GOT3 (cell line): ENCODE measurements at regions not wholly inside any gene's neighbourhood (a gene's known extent, or its start where the extent isn't known, plus 50 kb on each side); places are given as distances from the start of the nearest gene placed in this dataset.

Experiments
- DNase-seq: peaks from one replicate; lab custom pipeline; 2025; ENCODE audit warnings: mixed read lengths; lab: John Stamatoyannopoulos, UW

- no peak for DNase-seq
These were observed 170.9 kb downstream of the PALM2AKAP2 start for GRCh38 chr9:109950710-109951443.

DNA sequence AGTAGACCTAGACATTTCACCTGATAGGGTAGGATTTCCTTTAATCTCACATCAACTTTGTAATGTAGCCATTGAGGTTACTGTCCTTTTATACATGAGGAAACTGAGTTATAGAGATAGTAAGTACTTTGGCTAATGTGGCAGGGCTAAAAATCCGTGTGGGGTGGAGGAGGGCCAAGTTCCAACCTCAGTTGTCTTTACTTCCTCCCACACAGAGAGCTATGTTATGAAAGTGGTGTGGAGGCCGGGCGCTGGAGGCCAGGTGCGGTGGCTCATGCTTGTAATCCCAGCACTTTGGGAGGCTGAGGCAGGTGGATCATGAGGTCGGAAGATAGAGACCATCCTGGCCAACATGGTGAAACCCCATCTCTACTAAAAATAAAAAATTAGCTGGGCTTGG lies 173.3 kb downstream of the PALM2AKAP2 start:
- DNase-seq = no peak

DNA sequence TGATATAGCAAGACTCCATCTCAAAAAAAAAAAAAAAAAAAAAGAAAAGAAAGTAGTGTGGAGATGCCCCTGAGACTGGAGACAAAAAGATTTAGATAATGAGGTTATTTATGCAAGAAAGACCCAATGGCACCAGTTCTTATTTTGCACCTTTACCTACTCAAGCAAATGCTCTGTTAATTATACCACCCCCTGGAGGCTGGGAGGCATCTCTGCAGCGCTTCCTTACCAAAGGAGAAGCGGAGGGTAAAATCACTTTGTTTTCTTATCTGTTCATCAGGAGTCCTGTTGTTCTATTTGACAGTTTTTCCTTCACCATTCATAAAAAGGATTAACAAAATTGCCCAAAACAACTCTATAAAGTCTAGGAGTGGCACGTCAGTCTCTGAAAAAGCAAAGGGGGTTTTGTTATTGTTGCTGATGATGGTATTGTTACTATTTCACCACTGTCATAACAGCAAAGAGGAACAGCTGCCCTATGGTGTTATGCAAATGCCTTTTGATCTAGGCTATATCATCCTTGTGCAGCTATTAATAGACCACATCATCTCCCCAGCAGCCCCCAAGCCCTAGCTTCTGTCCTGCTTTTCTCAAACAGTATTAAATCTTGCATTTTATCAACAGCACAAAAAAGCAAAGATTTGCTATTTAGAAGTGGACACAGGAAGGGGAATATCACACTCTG lies 174.0 kb downstream of the PALM2AKAP2 start:
- DNase-seq = no peak

DNA sequence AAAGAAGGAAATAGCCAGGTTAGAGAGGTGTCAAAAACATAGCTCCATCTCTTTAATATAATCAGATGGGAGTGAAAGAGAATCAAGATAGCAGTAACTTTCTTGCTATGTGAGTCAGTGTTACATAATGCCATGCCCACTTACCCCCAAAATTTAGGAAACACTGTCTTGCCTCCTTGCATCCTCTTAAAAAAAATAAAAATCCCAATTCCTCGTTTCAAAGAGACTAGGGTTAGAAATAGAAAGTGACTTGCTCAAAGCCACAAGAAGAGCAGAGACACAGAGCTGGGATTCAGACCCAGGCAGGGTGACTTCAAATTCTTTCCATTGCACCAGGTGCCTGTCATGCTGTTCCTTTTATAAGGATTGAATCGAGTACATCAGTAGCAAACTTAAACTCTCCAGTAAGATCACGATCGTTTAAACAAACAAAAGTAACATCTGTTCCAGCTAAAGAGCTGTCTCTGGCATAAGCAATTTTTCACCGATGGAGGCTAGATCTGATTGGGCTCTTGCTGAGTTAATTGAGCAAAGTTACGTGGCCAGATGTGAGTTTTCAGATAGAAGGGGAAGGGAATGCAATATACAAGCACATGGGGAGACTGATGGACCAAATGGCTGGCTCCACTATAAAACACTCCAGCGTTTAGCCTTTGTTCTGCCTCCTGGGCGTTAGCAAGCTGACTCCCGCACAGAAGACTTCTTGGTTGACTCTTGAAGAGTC lies 176.9 kb downstream of the PALM2AKAP2 start:
- DNase-seq = no peak

DNA sequence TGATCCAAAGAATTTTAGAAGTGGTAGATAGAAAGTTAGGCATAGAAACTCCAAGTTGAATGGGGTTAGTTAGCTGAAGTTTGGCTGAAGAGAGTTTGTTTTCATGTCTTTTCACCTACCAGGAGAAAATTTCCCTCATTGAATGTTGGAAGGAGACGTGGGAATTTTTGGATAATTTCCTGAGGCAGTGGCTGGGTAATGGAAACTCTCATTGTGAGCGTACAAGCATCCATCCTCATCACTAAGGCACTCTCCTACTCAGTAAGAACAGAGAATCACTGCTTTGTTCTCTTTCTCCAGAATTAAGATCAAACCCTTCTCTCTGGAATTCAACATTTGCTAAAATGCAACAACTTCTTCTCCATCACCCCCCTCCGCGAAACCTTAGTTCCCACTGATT lies 179.7 kb downstream of the PALM2AKAP2 start:
- DNase-seq = no peak

- DNase-seq = no peak
These were observed 181.6 kb downstream of the PALM2AKAP2 start for GRCh38 chr9:109961626-109962025.

DNA sequence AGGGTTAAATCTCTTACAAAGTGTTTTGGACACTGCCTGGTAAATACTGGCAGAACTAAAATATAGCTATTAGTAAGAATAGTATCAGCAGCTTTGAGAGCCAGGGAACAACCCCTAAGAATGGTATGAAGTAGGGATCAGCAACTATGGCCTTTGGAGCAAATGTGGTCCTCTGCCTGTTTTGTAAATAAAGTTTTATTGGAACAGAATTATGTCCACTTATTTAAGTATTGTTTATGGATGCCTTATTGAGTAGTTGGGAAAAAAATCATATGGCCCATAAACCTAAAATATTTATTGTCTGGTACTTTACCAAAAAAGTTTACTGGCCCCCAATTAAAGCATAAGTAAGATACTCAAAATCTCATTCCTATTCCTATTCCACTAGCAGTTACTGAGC lies 182.2 kb downstream of the PALM2AKAP2 start:
- no peak for DNase-seq

DNA sequence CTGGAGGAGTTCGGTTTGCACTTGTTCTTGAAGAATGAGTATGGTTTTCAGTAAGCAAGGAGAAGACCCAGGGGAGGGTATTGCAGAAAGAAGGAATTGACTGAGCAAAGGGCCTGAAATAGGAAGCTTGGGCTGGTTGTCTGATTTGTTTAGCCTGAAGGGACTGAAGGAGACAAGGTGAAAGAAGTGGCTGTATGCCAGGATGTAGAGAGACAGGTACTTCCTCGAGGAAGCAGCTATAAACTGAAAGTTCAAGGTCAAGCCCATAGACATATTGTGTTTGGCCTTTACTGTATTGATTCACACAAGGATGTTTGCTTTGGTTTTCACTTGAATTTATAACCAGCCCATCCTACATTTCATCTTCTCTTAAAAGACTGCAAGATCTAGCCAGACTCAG lies 183.1 kb downstream of the PALM2AKAP2 start:
- DNase-seq = no peak

GRCh38 chr9:109966643-109967368 lies 186.8 kb downstream of the PALM2AKAP2 start:
- DNase-seq = no peak

- no peak for DNase-seq
These were observed 187.9 kb downstream of the PALM2AKAP2 start for GRCh38 chr9:109967651-109968642.

- DNase-seq = no peak
These were observed 189.0 kb downstream of the PALM2AKAP2 start for GRCh38 chr9:109969011-109969410.

- no peak for DNase-seq
These were observed 189.7 kb downstream of the PALM2AKAP2 start for GRCh38 chr9:109969573-109970237.

DNA sequence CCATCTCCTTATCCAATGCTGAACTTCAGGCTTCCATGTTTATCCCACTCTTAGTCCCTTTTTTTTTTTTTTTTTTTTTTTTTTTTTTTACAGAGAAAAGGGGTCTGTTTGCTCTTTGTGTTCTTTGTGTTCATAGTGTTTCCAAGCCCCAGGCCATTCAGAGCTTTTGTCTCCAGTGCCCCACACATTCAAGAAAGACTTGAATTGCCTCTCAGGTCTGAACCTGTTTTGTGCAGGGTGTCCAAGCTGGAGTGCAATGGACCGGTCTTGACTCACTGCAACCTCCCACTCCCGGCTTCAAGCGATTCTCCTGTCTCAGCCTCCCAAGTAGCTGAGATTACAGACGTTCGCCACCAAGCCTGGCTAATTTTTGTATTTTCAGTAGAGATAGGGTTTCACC lies 191.2 kb downstream of the PALM2AKAP2 start:
- no peak for DNase-seq

DNA sequence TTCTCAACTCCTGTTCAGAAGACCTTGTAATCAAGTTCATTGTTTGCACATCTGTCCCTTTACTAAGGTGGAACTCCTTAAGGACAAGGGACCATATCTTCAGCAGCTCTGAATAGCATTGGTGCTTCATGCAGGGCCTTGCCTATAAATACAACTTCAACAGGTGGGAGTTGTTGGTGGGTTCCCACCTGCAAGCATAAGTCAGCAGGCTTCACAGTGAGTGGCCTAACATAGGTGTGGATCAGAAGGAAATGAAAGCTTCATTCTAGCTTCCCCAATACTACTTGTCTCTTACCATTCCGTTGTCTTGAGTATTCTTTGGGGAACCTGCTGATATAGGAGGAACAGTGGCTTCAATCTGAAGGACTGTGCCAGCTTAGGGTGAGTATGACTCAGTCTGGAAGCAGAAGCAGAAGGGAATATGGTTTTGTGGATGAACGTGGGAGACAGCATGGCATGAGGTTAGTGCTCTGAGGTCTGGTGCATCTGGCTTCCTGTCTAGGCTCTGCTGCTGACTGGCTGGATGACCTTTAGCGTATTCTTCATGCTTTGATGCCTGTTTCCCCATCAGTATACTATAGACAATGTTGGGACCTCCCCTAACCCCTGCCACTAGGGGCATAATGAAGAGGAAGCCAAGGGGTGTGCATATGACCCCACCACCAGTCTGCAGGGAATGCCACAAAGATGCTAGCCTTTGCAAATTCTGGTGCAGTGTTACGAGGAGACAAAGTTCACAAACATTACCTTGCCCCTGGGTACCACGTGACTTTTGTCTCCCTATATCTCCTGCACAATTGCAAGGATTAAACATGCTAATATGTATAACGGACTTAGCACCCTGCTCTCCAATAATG lies 192.3 kb downstream of the PALM2AKAP2 start:
- DNase-seq = no peak

GRCh38 chr9:109973336-109973735 lies 193.3 kb downstream of the PALM2AKAP2 start:
- DNase-seq = no peak

GRCh38 chr9:109974143-109974917 lies 194.3 kb downstream of the PALM2AKAP2 start:
- DNase-seq = no peak

GRCh38 chr9:109974918-109975276 lies 194.9 kb downstream of the PALM2AKAP2 start:
- no peak for DNase-seq

DNA sequence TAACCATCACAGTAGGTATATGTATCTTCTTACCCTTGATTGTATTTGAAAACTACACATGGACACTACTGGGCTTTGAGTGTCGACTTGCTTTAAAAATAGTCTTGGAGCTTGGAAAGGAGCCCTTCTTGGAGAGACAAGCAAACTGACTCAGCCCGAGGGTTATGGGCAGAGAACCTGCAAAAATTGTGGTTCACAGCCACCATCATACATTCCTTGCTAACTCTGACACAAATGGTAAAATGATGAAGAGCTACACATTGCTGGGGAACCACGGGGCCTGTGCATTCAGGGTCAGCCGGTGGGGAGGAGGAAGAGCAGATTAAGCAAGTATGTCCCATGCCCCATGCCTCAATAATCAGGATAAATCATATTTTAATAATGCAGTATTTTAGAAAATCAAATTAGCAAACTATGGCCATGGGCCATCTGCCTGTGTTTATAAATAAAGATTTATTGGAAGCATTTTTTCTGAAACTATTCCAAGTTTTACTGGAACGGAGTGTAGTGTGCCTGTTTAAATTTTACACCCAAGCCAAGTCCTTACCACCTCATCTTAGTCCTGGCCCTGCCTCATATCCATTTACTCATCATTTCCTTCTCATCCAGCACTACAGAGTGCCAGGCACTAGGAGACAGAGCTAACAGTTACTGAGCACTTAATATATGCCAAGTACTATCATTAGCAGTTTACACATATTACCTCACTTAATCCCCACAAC lies 195.7 kb downstream of the PALM2AKAP2 start:
- DNase-seq = no peak
